Limb (tissue), 2 donors: ENCODE measurements at regions not wholly inside any gene's neighbourhood (a gene's known extent, or its start where the extent isn't known, plus 50 kb on each side); places are given as distances from the start of the nearest gene placed in this dataset.
"Not testable (repeated sequence)": the region's sequence is repeated elsewhere in the genome, so short reads cannot be mapped to it uniquely, and the experiment has no call there.

Experiments
- DNase-seq, 2 donors: peaks; one replicate each; pipeline ENCODE4 v3.0.0-alpha.2; 2016; ENCODE audit errors: extremely low spot score in 2 of 2

- DNase-seq: peak in 1 of 2 donors; percentile 8
These were observed 456.2 kb upstream of the SULF2 start for GRCh38 chr20:48241482-48241881.

GRCh38 chr20:48238781-48239180 is 453.5 kb upstream of the SULF2 start:
- peak in 1 of 2 donors; percentile 28 for DNase-seq

GRCh38 chr20:48238326-48238725 is 453.0 kb upstream of the SULF2 start:
- peak in 1 of 2 donors; percentile 24 for DNase-seq

GRCh38 chr20:48236000-48236970 is 451.0 kb upstream of the SULF2 start:
- DNase-seq: peak in 1 of 2 donors; percentile 56

GRCh38 chr20:48234951-48235350 is 449.7 kb upstream of the SULF2 start:
- no peak for DNase-seq

DNA sequence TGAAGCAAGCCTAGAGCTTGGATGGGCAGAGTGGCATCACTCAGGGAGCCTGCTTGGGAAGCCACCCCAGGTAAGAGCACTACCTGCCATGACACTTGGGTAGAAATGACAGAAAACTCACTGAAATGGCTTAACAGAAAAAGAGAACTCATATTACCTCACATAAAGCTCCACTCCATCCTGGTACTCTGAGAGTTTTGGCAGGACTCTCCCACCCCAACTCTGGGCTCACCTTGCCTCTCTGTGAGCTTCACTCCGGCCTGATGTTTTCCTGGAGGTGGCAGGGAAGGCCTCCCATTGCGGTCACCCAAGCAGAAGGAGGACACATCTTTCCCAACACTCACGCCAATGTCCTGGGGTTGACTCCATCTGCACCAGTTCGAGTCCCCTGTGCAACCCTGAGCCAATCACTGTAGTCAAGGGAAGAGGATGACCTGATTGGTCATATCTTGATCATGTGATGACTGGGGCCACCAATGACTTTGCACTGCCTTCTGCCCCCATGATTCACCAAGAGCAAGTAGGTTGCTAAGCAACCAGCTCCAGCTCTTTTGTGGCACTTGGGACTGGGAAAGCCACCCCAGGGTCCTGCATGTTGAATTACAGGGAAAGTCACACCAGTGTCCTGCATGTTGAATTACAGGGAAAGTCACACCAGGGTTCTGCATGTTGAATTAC is 446.1 kb upstream of the SULF2 start:
- peak in 1 of 2 donors; percentile 6 for DNase-seq

DNA sequence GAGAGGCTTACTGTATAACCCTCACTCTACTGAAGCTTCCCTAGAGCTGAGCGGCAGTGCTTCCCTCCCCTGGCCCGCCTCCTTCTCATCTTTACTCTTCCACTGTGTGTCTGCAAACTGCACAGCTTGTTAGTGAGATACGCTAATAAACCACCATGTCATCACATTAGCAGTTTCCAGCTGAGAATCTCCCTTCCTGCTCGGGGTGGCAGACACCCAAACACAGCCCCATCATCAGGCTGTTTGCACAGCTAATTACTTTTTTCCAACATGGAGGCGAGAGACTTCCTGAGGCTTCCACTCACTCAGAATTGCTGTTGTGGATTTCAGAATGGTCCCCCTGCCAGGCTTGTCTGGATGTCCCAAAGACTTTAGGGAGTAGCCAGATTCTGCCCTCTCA is 444.9 kb upstream of the SULF2 start:
- no peak for DNase-seq

DNA sequence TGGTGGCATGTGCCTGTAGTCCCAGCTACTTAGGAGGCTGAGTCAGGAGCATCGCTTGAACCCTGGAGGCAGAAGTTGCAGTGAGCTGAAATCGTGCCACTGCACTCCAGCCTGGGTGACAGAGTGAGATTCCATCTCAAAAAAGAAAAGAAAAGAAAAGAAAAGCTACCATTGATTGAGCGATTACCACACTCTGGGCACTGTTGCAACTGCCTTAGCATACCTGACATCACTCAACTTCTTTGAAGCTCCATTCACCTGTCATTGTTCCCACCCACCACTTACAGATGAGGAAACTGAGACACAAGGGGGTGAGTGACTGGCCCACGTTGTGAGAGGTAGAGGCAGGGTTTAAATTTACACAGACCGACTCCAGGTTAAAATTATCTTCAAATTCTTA is 442.1 kb upstream of the SULF2 start:
- no peak for DNase-seq

DNA sequence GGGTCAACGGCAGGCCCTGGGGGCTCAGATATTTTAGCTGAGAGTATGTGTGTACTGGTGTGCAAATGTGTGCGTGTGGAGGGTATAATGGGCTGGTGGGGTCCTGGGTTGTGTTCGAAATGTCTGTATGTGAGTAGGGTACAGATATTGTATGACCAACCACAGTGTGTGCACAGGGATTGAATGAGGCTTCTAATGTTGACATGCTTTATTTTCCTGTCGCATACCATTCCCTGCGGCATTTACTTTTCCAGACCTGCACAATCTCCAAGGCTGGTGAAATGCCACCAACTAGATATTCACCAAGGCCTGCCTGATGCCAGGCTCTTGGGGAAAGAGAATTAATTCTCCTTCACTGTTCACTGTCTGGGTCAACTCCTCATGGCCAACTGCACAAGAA is 441.4 kb upstream of the SULF2 start:
- DNase-seq: no peak

- no peak for DNase-seq
These were observed 439.3 kb upstream of the SULF2 start for GRCh38 chr20:48224533-48225050.

GRCh38 chr20:48223715-48224114 is 438.4 kb upstream of the SULF2 start:
- no peak for DNase-seq

- no peak for DNase-seq
These were observed 437.4 kb upstream of the SULF2 start for GRCh38 chr20:48222595-48223180.

DNA sequence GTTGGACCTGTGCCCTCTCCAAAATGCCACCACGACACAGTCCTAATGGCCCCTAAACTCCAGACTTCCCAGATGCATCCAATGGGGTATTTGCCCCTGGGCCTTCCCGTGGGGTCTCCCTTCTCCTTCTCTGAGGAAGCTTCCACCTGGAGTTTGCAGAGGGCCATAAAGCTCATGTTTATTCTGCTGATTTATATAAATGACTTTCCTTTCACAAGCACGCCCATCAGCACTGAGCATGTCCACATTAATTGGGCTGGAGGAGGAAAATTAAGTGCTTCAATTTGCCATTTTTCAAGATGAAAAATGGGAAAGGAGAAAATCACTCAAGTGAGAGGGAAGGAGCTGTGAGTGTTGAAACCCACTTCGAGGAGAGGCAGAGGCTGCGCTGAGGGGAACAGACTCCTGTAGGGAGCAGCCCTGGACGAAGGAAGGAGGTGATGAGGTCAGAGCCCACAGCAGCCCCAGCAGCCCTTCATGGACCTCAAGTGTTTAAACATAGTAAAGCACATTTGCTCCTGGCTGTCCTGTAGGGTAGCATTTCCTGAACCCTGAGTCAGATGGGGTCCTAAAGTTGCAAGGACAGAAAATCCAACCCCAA is 434.9 kb upstream of the SULF2 start:
- no peak for DNase-seq

DNA sequence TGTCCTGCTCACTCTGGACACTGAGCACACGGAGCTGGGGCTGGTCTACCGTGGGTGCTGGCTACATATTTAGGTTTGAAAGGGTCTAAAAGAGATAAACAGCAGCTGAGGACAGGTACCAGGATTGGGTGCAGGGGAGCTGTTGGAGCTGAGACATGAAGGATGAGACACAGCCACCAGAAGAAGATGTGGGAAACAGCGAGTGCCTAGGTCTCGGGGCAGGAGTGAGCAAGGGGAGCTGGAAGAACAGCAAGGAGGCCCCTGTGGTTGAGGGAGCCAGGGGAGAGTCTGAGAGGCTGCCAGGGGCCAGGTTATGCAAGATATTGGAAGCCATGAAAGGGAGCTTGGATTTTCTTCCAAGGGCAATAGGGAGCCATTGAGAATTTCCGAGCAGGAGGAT is 434.0 kb upstream of the SULF2 start:
- DNase-seq: no peak

DNA sequence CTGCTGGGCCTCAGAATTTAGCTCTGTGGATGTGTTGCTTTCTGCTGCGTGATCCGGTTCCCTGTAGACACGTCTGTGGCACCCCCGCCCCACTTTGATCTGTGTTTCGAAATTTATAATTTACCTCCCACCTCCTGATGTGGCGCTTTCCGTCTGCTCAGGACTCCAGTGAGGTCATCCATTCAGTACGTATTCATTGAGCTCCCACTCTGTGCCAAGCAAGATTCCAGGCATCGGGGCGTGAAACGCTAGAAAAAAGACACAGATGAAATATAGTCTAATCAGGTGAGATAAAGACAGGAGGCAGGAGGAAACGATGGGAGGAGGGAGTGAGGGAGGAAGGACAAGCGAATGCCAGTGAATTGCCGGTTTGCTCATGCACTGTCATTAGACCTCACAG is 431.9 kb upstream of the SULF2 start:
- DNase-seq: no peak

DNA sequence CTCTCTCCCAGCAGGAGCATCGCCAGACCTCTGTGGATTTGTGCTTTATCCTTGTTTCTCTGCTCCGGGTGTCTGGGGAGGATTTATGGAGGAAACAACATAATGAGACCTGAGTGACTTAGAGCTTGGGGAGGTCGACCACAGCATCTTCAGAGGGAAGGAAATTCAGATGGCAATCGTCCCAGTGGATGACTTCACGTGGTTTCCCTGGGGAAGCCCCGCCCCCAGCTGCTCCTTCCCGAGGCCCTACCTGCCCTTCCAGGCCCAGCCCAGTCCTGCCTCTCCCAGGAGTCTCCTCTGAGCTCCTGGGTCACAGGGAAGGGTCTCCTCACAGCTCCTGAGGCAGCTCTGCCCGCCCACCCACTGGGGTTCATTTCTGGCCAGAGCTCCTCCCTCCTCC is 430.3 kb upstream of the SULF2 start:
- no peak for DNase-seq

GRCh38 chr20:48214601-48215000 is 429.3 kb upstream of the SULF2 start:
- no peak for DNase-seq

DNA sequence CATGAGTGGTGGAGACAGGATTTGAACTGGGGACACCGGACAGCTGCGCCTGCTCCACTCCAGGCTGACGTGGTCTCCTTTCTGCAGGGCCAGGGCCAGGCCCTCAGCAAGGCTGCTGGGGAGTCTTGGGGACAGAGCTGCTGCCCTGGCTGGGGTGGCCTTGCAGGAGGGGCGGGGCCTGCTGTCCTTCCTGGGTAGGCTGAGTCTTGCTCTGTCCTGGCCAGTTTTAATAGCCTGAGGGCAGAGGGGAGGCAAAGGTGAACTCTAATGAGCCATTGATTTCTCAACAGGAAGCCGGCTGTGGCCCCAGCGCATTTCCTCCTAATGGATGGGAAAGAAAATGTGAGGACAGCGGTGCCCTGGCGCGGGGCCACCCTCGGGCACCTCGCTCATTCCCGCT is 428.4 kb upstream of the SULF2 start:
- not testable (repeated sequence) for DNase-seq

GRCh38 chr20:48212806-48213509 is 427.7 kb upstream of the SULF2 start:
- DNase-seq: no peak

DNA sequence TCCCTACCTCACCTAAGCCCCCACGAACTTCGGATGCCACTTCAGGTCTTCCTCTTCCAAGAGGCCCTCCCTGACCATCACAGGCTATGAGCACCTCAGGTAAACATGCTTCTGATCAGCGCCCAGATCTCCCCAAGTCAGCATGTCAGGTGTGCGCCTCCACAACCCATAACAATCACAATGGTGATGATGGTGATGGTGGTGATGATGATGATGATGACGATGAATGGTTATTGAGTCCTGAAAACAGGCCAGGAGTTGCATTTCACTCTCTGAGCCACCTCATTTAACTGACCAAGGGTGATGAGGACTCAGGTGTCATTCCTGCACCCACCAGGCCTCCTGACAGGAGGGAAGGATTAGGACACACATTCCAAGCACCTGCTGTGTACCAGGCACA is 426.6 kb upstream of the SULF2 start:
- DNase-seq: no peak

DNA sequence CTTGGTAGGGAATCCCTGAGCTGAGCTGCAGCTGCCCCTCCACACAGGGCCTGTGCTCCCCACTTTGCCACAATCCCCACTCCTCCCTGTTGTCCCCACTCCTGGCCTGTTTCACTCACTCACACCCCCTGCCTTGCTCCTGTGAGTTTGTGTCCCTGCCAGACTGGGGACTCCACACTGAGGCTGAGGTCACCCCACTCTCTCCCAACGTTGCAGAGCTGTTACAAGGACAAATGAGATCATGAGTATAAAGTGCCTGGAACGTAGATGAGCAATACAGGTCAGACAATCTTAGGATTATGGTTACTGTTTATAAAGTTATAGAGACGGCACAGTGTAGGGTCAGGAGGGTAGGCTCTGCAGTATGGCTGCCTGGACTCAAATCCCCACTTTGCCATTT is 426.0 kb upstream of the SULF2 start:
- DNase-seq: no peak
